Vagina (tissue), 2 donors: ENCODE measurements at regions not wholly inside any gene's neighbourhood (a gene's known extent, or its start where the extent isn't known, plus 50 kb on each side); places are given as distances from the start of the nearest gene placed in this dataset.
"Not testable (repeated sequence)": the region's sequence is repeated elsewhere in the genome, so short reads cannot be mapped to it uniquely, and the experiment has no call there.

Source experiments
- DNase-seq, 2 donors: peaks; one replicate each; pipeline ENCODE4 v3.0.0-alpha.2; 2017; ENCODE audit errors: extremely low spot score in 2 of 2
- H3K27ac ChIP-seq: fragments of 200-600 bp; sonication (generic); one replicate; pipeline ENCODE4 v1.5.1; 2019
- H3K27me3 ChIP-seq: fragments of 200-600 bp; sonication (generic); one replicate; pipeline ENCODE4 v1.5.1; 2019
- H3K36me3 ChIP-seq, 2 donors: fragments of 200-600 bp; sonication (generic); one replicate each; pipeline ENCODE4 v1.5.1; 2017 to 2019
- H3K4me1 ChIP-seq: fragments of 200-600 bp; sonication (generic); one replicate; pipeline ENCODE4 v1.5.1; 2019
- H3K4me3 ChIP-seq, 2 donors: fragments of 200-600 bp; sonication (generic); 1 replicate in 1 of 2; 2 replicates in 1 of 2; pipeline ENCODE4 v1.5.1; 2016 to 2019
- H3K9me3 ChIP-seq: fragments of 200-600 bp; sonication (generic); one replicate; pipeline ENCODE4 v1.5.1; 2019
- POLR2A ChIP-seq, 2 donors: fragments of 450-650 bp; IDR thresholded peaks; one replicate each; pipeline ENCODE4 v1.6.1; 2017; ENCODE audit warnings: antibody characterized with exemption in 2 of 2, mild to moderate bottlenecking in 2 of 2, moderate library complexity in 2 of 2
- POLR2AphosphoS5 ChIP-seq, 2 donors: sonication (generic); formaldehyde crosslinking; IDR thresholded peaks; one replicate each; pipeline ENCODE4 v1.9.0; 2017; ENCODE audit warnings: antibody characterized with exemption in 2 of 2, mild to moderate bottlenecking in 2 of 2, low read depth in 1 of 2; ENCODE audit not compliant: insufficient read depth in 1 of 2
- intact Hi-C: fragments of 100-400 bp; cut with DNase I; formaldehyde crosslinking; loops from one replicate; pipeline ENCODE4 v1.15.1; 2023
- TF ChIP-seq, protein P1 (sequence below), 3 experiments: fragments of 450-650 bp in 2 of 3; fragments of 200-600 bp in 1 of 3; sonication (generic) in 1 of 3; IDR thresholded peaks; one replicate each; pipeline ENCODE4 v1.5.1; 2017 to 2019; ENCODE audit warnings: antibody characterized with exemption in 3 of 3, mild to moderate bottlenecking in 2 of 3, moderate library complexity in 2 of 3

DNA sequence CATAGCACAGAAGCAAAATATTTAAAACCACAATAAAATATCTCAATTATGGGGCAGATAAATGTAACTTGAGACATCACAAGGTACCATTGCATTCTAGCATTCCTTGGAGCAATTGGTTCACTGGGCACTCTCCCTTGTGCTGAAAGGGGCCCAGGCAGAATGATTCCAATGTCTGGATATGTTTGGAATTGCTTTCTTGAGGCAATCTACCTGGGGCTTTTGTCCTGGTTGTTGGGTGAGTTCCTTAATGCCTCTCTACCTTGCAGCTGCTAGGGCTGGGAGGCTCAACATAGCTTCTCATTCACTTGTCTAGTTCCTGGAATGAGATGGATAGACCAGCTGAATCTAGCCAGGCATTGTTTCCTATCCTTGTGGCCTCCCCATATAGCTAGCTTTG lies 539.6 kb upstream of the FSHR start:
- no peak overlapping the region for H3K4me3 ChIP-seq

GRCh38 chr2:49692022-49692421 lies 537.7 kb upstream of the FSHR start:
- not testable (repeated sequence) for DNase-seq, H3K4me3 ChIP-seq

More for the DNA sequence above, 539.6 kb upstream of the FSHR start:
- no peaks in the 10 kb centered on the region for H3K27me3 ChIP-seq
- no peaks in the 10 kb centered on the region for H3K9me3 ChIP-seq
- H3K36me3 ChIP-seq: no peaks in the 10 kb centered on the region
- H3K4me1 ChIP-seq: no peaks in the 10 kb centered on the region
- TF ChIP-seq, protein P1, sequence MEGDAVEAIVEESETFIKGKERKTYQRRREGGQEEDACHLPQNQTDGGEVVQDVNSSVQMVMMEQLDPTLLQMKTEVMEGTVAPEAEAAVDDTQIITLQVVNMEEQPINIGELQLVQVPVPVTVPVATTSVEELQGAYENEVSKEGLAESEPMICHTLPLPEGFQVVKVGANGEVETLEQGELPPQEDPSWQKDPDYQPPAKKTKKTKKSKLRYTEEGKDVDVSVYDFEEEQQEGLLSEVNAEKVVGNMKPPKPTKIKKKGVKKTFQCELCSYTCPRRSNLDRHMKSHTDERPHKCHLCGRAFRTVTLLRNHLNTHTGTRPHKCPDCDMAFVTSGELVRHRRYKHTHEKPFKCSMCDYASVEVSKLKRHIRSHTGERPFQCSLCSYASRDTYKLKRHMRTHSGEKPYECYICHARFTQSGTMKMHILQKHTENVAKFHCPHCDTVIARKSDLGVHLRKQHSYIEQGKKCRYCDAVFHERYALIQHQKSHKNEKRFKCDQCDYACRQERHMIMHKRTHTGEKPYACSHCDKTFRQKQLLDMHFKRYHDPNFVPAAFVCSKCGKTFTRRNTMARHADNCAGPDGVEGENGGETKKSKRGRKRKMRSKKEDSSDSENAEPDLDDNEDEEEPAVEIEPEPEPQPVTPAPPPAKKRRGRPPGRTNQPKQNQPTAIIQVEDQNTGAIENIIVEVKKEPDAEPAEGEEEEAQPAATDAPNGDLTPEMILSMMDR (IDR thresholded peaks at IDR 0.05): no peak
- TF ChIP-seq POLR2A (IDR thresholded peaks at IDR 0.05) (no peak), POLR2AphosphoS5 (IDR thresholded peaks at IDR 0.05; ENCODE audit: insufficient read depth in 1 of 2, low read depth in 1 of 2) (no peak)
- no peak overlapping the region for H3K27ac ChIP-seq
- intact Hi-C loops: no loop called here
- no peak for DNase-seq

DNA sequence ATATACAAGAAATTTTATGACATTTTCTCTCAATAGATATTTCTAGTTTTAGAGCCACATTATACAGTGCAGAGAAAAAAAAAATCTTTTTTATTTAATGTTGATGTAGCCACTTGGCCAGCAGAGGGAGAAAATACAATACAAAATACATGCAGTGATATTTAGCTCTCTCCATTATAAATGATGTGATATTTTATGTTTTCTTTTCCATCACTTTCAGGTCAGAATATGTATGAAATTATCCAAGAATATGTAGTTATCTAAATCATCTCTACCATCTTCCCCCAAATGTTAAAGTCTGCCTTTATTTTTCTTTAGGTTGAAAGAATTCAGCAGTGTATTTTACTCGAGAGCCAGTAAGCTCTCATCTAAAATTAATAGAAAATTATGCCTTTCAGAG lies 533.6 kb upstream of the FSHR start:
- Histone ChIP-seq H3K36me3 (no peaks in the 10 kb centered on the region), H3K27me3 (no peaks in the 10 kb centered on the region), H3K27ac (no peak overlapping the region), H3K4me3 (no peak overlapping the region), H3K4me1 (no peaks in the 10 kb centered on the region), H3K9me3 (no peaks in the 10 kb centered on the region)
- intact Hi-C loops: no loop called here
- no peak for DNase-seq
- no peak for TF ChIP-seq POLR2AphosphoS5 (IDR thresholded peaks at IDR 0.05; ENCODE audit: insufficient read depth in 1 of 2, low read depth in 1 of 2)
- TF ChIP-seq POLR2A (IDR thresholded peaks at IDR 0.05): no peak
- TF ChIP-seq, protein P1 (IDR thresholded peaks at IDR 0.05): no peak

More at GRCh38 chr2:49692022-49692421, 537.7 kb upstream of the FSHR start:
- H3K36me3 ChIP-seq, H3K27me3 ChIP-seq, H3K27ac ChIP-seq, H3K9me3 ChIP-seq, H3K4me1 ChIP-seq, intact Hi-C loops: not testable (repeated sequence)

DNA sequence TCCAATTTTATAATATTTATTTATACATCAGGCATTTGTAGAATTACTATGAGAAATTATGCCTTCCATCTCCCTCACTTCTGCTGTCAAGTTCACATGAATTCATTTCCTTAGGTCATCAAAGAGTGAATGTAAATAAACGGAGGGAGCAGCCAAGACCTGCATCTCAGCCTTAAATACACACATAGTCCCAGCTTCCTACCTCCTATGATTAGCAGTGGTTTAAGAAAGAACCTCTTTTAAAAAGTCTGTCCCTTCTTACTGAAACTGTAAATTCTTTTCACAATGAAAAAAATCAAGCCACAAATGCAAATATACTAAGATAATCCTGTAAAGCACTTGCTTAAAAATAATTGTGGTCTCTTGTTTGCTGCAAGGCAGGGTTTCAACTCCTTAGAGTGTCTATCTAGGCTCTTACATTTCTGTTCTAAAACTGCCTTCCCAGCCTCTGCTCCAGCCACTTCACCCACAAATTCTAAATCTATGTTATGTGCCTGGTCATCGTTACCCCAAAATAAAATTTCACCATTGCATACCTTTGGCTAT lies 532.7 kb upstream of the FSHR start:
- Histone ChIP-seq H3K4me3 (no peak overlapping the region), H3K27me3 (no peaks in the 10 kb centered on the region), H3K4me1 (no peaks in the 10 kb centered on the region), H3K9me3 (no peaks in the 10 kb centered on the region), H3K27ac (no peak overlapping the region), H3K36me3 (no peaks in the 10 kb centered on the region)
- intact Hi-C loops: no loop called here
- TF ChIP-seq, protein P1 (IDR thresholded peaks at IDR 0.05): no peak
- no peak for TF ChIP-seq POLR2AphosphoS5 (IDR thresholded peaks at IDR 0.05; ENCODE audit: insufficient read depth in 1 of 2, low read depth in 1 of 2)
- TF ChIP-seq POLR2A (IDR thresholded peaks at IDR 0.05): no peak
- DNase-seq: no peak

- Histone ChIP-seq H3K4me1 (no peaks in the 10 kb centered on the region), H3K9me3 (no peaks in the 10 kb centered on the region), H3K27ac (no peak overlapping the region), H3K4me3 (no peak overlapping the region), H3K27me3 (no peaks in the 10 kb centered on the region), H3K36me3 (no peaks in the 10 kb centered on the region)
- DNase-seq: no peak
- TF ChIP-seq, protein P1 (IDR thresholded peaks at IDR 0.05): no peak
- TF ChIP-seq POLR2A (IDR thresholded peaks at IDR 0.05): no peak
- intact Hi-C loops: no loop called here
Measured at GRCh38 chr2:49686291-49686690, 532.0 kb upstream of the FSHR start.

GRCh38 chr2:49677227-49677626 lies 522.9 kb upstream of the FSHR start:
- H3K36me3 ChIP-seq: no peaks in the 10 kb centered on the region
- no peak for DNase-seq
- intact Hi-C loops: no loop called here
- no peaks in the 10 kb centered on the region for H3K9me3 ChIP-seq
- H3K27me3 ChIP-seq: no peaks in the 10 kb centered on the region
- TF ChIP-seq, protein P1 (IDR thresholded peaks at IDR 0.05): no peak
- TF ChIP-seq POLR2AphosphoS5 (IDR thresholded peaks at IDR 0.05; ENCODE audit: insufficient read depth in 1 of 2, low read depth in 1 of 2) (no peak), POLR2A (IDR thresholded peaks at IDR 0.05) (no peak)
- H3K27ac ChIP-seq: no peak overlapping the region
- H3K4me3 ChIP-seq: no peak overlapping the region
- no peaks in the 10 kb centered on the region for H3K4me1 ChIP-seq
